SW 1271 (cell line): ENCODE measurements at regions not wholly inside any gene's neighbourhood (a gene's known extent, or its start where the extent isn't known, plus 50 kb on each side); places are given as distances from the start of the nearest gene placed in this dataset.

Experiments
- DNase-seq, 2 experiments: peaks; one replicate each; lab custom pipeline; 2025; lab: John Stamatoyannopoulos, UW

GRCh38 chr18:7288544-7288943 is 57.7 kb downstream of the LRRC30 start:
- no peak for DNase-seq

GRCh38 chr18:7290077-7290476 is 59.2 kb downstream of the LRRC30 start:
- DNase-seq: no peak

- DNase-seq: no peak
These were observed 60.2 kb downstream of the LRRC30 start for GRCh38 chr18:7291046-7291445.

- DNase-seq: no peak
These were observed 67.3 kb downstream of the LRRC30 start for GRCh38 chr18:7298149-7298548.

- no peak for DNase-seq
These were observed 70.2 kb downstream of the LRRC30 start for GRCh38 chr18:7301094-7301493.

- DNase-seq: no peak
These were observed 72.6 kb downstream of the LRRC30 start for GRCh38 chr18:7303316-7304060.

- no peak for DNase-seq
These were observed 73.1 kb downstream of the LRRC30 start for GRCh38 chr18:7304061-7304370.

GRCh38 chr18:7305416-7305815 is 74.5 kb downstream of the LRRC30 start:
- no peak for DNase-seq

- DNase-seq: no peak
These were observed 76.1 kb downstream of the LRRC30 start for GRCh38 chr18:7307030-7307429.

GRCh38 chr18:7307526-7307925 is 76.6 kb downstream of the LRRC30 start:
- DNase-seq: no peak

GRCh38 chr18:7317804-7318231 is 86.9 kb downstream of the LRRC30 start:
- no peak for DNase-seq

- no peak for DNase-seq
These were observed 88.3 kb downstream of the LRRC30 start for GRCh38 chr18:7319161-7319560.

GRCh38 chr18:7321831-7322230 is 90.9 kb downstream of the LRRC30 start:
- DNase-seq: no peak

- no peak for DNase-seq
These were observed 92.1 kb downstream of the LRRC30 start for GRCh38 chr18:7322817-7323485.

- DNase-seq: no peak
These were observed 94.2 kb downstream of the LRRC30 start for GRCh38 chr18:7325126-7325430.

GRCh38 chr18:7329016-7329415 is 98.1 kb downstream of the LRRC30 start:
- no peak for DNase-seq

GRCh38 chr18:7332452-7332851 is 101.6 kb downstream of the LRRC30 start:
- no peak for DNase-seq

- no peak for DNase-seq
These were observed 102.2 kb downstream of the LRRC30 start for GRCh38 chr18:7333025-7333562.

GRCh38 chr18:7334973-7335568 is 104.2 kb downstream of the LRRC30 start:
- no peak for DNase-seq

GRCh38 chr18:7336623-7337022 is 105.7 kb downstream of the LRRC30 start:
- no peak for DNase-seq

- DNase-seq: no peak
These were observed 108.0 kb downstream of the LRRC30 start for GRCh38 chr18:7338846-7339245.

- no peak for DNase-seq
These were observed 110.9 kb downstream of the LRRC30 start for GRCh38 chr18:7341581-7342337.
